OCI-M2 (cell line): ENCODE measurements at regions not wholly inside any gene's neighbourhood (a gene's known extent, or its start where the extent isn't known, plus 50 kb on each side); places are given as distances from the start of the nearest gene placed in this dataset.
"Not testable (repeated sequence)": the region's sequence is repeated elsewhere in the genome, so short reads cannot be mapped to it uniquely, and the experiment has no call there.

Experiments used
- DNase-seq: peaks from one replicate; lab custom pipeline; 2025; ENCODE audit not compliant: unreplicated experiment; lab: John Stamatoyannopoulos, UW

DNA sequence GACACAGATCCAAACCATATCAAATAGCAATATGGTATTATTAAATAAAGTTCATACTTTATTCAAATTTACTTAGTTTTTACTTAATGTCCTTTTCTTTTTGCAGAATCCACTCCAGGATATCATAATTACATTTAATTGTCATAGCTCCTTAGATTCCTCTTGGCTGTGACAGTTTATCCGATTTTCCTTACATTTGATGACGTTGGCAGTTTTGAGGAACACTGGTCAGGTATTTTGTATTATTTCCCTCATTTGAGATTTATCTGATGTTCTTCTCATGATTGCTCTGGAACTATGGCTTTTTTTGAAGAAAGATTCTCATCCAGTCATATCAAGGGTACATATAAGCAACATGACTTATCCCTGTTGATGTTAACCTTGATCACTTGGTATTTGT is 198.3 kb upstream of the STAC start:
- no peak for DNase-seq

DNA sequence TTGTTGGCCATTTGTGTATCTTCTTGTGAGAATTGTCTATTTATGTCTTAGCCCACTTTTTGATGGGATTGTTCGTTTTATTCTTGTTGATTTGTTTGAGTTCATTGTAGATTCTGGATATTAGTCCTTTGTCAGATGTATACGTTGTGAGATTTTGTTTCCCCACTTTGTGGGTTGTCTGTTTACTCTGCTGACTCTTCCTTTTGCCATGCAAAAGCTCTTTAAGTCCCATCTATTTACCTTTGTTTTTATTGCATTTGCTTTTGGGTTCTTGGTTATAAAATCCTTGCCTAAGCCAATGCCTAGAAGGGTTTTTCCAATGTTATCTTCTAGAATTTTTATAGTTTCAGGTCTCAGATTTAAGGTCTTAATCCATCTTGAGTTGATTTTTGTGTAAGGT is 193.1 kb upstream of the STAC start:
- not testable (repeated sequence) for DNase-seq

DNA sequence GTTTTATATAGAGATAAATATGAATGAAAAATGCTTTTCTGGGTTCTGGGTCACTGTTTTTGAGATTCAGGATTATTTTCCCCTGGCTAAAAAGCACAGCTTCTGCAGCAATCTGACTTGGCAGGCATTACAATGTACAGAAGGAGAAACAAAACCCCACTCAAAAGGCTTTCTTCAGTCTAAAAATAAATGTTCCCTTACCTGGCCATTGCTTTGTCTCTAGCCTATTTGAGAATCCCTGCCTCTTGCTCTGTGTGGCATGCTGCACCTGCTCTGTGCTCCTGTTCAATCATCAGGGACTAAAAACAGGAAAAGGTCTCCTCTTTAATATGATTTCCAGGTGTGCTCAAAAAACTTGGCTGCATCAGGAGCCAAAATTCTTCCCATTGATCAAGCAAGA is 187.4 kb upstream of the STAC start:
- no peak for DNase-seq

DNA sequence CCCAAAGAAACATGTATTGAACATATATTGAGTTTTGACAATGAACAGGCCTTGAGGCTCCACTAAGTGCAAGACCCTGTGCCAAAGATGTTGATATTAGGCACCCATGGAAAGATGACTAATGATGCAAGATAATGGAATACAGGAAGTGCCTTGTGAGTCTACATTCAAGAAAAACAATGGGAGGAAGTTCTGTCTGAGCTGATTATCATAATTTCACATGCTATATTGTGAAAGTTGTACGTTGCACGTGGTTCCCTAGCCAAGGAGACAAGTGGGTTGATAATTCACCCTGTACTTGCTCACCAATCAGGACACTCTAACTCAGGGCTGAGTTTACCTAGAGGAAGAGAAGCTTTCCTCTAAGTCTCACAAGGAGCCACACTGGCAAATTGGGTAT is 186.9 kb upstream of the STAC start:
- no peak for DNase-seq

DNA sequence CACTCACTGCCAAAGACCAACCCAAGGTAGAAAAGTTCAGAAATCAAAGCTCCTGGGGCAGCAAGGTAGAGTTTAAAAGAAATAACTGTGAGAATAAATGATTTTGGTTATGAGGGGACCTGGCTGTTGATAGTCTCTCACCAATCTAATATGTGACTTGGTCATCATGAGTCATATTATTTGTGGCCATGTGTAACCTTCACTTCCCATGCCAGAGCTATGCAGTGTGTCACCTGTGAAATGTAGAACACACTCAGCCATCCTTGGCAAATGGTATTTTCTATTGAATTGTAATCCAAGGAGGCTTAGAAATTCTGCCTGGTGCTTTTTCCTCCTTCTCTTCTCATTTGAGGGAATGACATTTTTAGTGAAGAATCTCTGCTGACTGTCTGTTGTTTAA is 184.2 kb upstream of the STAC start:
- DNase-seq = no peak

DNA sequence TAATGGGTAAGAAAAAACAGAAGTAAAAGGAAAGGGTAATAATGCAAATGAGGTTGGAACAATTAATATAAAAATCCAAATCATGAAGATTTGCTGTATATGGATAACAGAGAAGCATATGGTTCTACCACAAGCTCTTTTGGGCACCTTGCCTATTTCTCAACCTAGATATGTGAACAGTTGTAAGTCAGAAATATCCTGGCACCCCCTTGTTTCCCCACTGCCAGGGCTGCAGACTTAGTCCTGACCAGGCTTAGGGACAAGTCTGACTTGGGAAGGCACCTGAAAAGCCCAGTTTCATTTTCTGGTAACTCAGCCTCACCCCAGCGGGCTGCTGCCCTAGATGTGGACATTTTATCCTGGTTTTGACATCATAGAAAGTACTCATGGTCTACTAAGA is 183.2 kb upstream of the STAC start:
- DNase-seq = no peak

DNA sequence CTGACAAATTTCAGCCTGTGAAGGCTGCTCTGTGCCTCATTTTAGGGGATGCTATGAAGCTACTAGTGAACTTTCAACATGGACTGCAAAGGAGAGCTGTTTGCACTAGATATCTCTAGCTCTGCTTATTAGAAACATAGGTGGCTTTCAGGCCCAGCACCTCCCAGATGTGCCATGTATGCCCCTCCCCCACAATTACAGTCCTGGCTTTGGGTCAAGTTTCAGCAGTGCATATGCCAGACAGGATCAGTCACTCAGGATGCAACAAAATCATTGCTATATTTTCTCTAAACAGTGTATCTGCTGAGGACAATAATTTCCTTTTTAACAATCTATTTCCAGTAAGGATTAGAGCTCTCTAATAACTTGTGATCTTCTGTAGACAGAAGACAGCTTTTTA is 178.8 kb upstream of the STAC start:
- DNase-seq = no peak

DNA sequence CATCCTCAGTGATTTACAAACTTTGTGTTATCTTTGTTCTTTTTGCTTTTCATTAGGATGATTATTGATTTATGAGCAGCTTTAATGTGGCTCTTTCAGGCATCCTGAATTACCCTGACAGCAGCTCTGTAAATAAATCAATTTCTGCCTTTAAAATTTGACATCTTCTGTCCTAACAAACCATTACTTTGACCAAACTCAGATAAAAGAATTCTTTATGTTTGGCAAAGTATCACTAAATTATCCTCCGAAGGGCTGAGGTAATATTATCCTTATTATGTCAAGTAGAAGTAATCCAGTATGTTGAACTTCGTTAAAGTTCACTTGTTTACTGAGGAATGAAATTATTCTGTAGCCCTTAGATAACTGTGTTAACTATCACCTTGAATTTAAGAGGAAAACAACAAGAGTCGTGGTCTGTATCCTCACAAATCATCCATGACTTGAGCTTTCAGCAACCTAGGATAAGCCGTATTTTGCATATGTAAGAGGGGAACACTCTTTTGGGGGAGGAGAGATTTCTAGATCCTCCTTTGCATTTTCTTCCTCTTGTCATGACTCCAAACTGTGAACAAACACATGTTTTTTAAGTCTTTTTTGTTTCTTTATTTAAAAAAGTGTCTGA is 173.2 kb upstream of the STAC start:
- no peak for DNase-seq

DNA sequence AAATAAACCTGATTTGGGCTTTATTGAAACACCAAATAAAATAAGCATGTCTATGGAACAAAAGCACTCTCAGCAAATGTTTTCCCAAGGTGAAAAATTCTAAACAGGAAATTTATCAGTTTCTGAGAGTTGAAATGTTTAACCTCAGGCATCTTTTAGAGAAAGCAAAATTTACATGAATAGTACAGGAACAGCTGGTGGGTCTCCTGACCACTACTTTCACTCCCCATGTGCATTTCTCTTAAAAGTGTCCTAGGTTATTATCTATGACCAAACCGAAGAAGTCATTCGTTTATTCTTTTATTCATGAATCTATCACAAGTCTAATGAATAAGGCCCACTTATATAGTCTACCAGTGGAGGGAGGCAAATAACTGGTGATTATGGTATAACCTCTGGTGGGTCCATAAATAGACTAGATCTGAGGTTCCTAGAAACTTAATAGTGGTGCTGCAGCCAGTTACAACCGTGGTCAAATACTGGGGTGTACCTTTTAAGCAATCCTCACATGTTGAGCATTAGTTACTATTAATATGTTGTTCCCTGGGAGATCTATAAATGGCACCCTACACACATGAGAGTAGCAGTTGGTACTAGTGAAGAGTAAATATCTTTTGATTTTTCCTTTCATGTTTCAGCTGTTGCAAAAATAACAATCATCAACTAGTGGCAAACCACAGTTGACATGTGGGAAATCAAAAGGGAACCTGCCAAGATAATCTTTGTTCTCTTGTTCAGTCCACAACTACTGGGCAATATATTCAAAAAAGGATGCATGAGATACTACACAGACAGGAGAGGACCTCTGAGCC is 169.3 kb upstream of the STAC start:
- no peak for DNase-seq

DNA sequence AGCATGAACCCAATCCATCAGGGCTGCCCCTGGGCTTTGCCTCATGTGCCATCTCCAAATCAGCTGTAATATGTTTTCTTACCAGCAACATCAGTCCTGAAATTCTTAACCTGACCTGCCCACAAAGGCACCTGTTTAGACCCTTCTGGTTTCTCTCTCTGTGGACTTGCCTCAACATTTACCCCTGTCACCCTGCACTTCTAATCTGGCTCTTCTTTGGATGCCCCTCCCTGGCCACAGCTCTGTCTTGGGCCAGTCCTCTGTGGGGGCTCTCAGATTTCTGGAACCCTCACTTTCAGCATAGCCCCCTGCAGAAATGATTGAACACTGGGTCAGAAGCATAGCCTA is 168.7 kb upstream of the STAC start:
- no peak for DNase-seq

DNA sequence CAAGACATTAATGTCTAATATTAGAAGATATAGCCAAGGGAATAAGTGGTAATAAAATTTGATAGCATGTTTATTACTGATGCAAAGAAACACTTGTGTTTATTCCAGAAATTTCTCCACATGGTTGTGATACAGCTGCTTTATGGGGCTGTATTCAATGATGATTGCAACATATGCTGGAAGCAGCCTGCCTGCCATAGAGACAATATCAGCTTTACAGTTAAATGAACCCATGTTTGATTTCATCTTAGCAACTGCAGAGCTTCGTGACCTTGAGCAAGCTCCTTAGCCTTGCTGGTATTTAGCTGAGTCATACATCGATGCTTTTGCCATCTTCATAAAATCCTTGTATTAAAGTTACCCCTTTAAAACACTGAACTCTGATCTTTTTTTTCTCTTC is 168.1 kb upstream of the STAC start:
- no peak for DNase-seq

DNA sequence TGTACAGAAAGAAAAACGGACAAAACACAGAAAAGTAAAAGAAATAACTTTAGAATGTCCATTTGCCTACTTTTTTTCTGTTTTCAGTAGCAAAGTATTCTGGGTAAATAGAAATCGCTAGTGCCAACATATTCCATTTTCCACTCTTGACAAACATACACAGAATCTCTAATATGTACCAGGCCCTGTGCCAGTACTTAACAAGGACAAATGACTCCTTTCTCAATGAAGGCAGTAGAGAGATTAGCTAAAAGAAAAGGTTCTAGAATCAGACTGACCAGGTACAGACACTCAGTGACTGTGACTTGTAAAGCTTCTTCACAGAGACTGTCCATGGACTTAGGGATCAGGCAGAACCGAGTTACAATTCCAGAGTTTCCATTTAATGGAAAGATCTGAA is 165.8 kb upstream of the STAC start:
- DNase-seq = no peak

DNA sequence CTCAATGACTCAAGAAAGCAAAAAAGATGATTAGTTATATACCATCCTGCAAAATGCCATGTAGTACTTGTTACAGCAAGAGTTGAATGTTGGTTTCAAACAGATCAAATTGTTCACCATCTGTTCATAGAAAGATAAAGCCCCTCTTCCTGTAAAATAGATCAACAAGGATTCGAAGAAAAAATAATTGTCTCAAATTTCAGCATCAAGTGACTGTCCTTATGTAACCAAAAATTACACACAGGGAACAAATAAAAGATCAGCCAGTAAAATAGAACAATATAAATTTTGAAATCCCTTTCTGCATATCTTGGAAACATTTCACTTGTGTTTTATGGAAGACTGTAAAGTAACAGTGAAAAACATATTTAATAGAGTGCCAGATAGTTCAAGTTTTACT is 165.1 kb upstream of the STAC start:
- no peak for DNase-seq

DNA sequence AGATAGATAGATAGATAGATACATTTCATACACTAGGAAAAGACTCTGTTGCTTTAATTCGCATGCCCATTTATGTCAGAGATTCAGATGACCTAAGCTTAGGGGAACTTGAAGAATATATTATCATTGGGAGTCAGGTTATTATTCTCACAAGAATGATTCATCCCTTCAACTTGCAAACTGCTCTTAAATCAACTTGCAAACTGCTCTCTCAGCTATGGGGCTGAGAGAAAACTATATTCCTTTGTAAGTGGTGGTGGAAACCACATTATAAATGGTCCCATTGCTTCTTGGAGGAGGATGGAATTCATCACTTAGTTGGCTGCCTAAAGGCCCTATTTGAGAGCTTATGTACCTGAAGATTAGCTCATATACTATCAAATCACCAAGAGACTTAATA is 160.9 kb upstream of the STAC start:
- DNase-seq = no peak

DNA sequence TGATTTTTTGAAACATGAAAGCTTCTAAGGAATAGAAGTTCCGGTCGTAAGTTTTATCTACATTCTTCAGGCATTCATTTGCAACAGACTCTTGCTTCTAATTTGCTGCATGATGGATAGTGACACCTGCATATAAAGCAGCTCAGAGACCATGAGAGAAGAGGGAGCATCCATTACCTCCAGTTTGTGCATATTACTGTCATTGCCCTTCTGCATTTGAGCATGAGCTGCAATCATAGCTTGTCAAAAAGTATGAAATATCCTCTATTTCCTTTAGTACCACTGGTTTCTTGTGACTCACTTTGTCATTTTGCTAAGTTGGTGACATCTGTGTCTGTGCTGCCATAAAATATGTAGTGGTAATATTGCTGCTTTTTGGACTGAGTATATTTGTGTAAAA is 160.1 kb upstream of the STAC start:
- no peak for DNase-seq

DNA sequence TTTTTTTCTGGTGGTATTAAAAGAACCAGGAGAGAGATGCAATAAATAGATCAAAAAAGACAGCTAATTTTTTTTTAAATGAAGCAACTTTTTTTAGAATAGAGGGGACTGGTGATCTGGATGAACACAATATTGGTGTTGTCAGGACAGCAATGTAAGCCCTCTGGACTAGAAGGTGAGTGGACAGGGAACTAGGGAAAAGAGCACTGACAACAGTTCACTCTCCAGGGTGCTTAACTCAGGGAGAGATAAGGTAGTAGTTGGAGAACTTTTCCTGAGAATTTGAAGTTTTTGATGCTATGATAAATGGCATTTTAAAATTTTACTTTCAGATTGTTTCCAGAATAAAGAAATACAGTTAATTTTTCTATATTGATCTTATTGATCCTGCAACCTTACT is 158.3 kb upstream of the STAC start:
- no peak for DNase-seq

DNA sequence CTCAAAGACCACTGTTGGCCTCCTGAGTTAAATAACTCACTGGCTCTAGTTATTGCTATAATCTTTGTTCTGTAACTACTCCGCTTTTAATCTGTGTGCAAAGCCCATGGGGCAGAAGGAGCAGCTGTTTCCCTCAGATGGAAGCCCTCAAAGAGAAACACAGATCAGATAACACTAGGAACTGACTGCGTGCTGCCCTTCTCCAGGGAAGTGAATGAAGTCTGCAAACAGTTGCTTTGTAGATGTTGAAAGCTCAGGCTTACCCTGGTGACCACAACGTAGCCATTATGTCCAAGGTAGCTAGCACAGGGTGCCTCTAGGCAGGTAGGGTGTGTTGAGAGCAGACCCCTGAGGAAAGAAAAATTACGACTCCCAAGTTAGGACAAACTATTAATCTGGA is 152.3 kb upstream of the STAC start:
- DNase-seq = no peak

DNA sequence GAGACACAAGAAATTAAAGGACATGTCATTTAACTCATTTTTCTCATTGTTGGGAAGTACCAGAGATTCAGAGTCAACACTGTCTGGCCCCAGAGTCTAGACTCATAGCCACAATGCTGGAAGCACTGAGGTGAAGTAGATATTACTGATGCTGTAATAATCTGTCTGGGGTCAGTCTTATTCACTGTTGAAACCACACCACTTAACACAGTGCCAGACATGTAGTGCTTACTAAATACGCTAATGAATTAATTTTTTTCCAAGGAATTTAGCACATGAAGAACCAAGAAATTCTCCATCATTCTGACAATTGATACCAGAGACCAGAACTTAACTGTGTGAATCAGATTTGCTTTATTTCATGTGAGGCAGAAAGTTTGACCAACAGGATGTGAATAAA is 150.8 kb upstream of the STAC start:
- DNase-seq = no peak

DNA sequence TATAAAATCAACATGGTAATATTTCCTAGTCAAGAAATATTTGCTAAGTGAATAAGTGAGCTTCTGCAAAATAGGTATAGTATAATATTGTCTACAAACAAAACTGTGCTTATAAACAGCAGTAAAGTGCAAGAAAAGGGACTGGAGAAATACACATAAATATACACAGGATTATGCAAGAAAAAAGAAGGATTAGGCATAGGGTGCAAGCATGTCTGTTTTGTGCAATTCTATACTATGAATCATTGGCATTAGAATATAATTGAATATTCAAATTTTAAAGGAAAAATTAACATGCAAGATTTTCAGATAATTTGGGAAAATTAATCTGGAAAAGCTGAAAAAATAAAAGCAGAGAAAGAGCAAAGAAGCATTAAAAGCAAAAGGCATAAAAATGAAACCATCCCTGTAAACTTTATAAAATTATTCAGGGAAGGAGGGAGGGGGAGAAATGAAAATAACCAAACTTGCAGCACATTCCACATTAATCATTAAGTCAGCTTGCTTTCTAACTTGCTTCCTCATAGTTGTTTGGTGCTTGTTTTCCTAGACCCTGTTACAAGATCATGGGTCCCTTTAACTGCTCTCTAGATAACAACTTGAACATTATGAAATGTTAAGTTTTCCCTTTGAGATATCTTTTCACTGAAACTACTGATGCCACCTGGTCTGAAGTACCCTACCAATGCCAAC is 147.4 kb upstream of the STAC start:
- no peak for DNase-seq

DNA sequence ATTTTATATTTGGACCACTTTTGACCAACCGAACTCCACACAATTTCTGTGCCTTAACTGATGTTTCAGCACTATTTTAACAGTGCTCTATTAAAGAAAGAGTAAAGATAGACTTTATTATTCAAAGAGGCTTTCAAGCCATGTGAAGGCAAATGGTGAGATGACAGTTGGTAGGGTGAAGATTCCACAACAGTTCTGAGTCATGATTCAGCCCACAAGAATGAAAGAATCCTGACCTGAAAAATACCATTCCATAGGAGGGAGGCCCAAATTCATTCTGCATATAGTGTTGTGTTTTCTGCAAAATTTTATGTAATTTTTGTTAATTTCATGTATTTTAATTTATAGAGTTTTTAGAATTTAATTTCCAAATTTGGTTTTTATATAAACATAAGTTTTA is 135.6 kb upstream of the STAC start:
- DNase-seq = no peak

DNA sequence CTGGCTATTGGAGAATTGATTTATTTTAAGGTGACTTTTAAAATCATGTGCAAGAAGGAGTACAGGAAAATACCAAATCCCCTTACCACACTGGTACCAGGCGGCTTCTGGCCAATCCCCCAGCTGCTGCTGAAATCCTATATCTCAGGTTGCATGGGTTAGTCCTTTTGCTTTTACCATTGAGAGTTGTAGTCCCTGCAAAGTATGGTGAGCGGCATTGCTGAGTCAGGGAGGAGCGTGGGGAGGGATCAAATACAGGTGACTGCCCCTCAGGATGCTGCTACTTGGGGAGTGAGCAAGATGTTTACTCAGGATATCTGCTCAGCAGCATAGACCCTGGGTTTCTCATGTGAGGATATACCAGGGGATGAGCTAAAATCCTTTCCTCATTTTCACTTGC is 131.9 kb upstream of the STAC start:
- DNase-seq = no peak

DNA sequence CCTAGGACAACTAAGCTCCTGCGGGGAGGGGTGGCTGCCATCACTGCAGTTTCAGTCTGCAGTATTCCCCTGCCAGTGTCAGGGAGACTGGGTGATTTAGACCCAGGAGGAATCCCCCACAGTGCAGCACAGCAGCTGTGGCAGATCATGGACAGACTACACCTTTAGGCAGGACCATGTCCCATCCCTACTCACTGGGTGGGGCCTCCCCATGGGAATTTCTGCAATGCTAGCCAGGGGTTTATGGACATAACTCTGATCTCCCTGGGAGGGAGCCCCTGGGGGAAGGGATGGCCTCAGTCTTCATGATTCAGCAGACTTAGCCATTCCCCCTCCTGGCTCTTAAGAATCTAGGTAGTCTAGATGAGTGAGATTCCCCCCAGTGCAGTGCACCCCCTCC is 130.1 kb upstream of the STAC start:
- DNase-seq = no peak
